ENCODE measurements at regions not wholly inside any gene's neighbourhood (a gene's known extent, or its start where the extent isn't known, plus 50 kb on each side); places are given as distances from the start of the nearest gene placed in this dataset.

DNA sequence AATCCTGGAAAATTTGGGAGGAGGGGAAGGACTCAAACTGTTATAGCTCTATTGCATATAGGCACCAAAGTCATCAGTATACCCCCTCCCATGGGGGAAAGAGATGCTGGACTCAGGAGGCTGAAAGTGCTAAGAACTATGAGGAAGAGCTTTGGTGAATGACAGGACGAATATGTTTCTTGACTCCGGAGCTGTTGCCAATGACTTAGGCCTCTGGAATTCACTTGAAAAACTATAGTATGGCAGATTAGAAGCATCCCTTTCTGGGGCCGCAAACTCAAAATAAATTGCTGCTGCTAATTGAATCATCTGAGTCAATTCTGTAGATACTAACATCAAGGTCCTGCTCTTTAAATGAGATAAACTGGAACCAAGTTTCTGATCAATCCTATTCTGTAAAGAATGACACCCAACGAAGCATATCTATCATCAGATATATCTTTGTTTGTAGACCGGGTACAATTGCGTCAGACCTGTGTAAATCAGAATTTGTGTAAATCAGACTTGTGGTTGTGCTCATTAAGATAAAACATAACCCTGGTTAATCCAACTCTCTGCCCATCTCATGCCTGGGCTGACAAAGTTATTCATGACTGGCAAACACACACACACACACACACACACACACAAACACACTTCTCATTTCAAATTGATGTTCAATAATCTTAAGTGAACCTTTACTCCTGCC lies 1793.8 kb upstream of the PCDH20 start:
- intact Hi-C loops (cut with micrococcal nuclease; ENCODE audit: unreplicated experiment) (no loop called here), in situ Hi-C loops (cut with MboI) (no loop called here)
- H3K4me2 ChIP-seq (ENCODE audit: control insufficient read depth, insufficient read depth) = no peak overlapping the region
- TF ChIP-seq, protein P1, sequence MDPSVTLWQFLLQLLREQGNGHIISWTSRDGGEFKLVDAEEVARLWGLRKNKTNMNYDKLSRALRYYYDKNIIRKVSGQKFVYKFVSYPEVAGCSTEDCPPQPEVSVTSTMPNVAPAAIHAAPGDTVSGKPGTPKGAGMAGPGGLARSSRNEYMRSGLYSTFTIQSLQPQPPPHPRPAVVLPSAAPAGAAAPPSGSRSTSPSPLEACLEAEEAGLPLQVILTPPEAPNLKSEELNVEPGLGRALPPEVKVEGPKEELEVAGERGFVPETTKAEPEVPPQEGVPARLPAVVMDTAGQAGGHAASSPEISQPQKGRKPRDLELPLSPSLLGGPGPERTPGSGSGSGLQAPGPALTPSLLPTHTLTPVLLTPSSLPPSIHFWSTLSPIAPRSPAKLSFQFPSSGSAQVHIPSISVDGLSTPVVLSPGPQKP (IDR thresholded peaks at IDR 0.05; ENCODE audit: low read depth, low read length) = no peak
- TF ChIP-seq POLR2AphosphoS2 (IDR thresholded peaks at IDR 0.05; ENCODE audit: low read depth, low read length) (no peak), ZSCAN29 (IDR thresholded peaks at IDR 0.05) (no peak), RFX5 (IDR thresholded peaks at IDR 0.05; ENCODE audit: low read depth, low read length) (no peak), POU2F2 (IDR thresholded peaks at IDR 0.05; ENCODE audit: borderline replicate concordance, low read depth, low read length) (no peak), SRF (IDR thresholded peaks at IDR 0.05; ENCODE audit: low read depth in 2 of 2, low read length in 2 of 2) (no peak), NR2C1 (IDR thresholded peaks at IDR 0.05) (no peak), FOS (IDR thresholded peaks at IDR 0.05; ENCODE audit: borderline replicate concordance, extremely low read depth, insufficient read length) (no peak), KDM1A (IDR thresholded peaks at IDR 0.05; ENCODE audit: borderline replicate concordance) (no peak), ZZZ3 (IDR thresholded peaks at IDR 0.05; ENCODE audit: control insufficient read depth, insufficient read length, low read depth) (no peak), JUND (IDR thresholded peaks at IDR 0.05; ENCODE audit: low read depth, low read length) (no peak), TARDBP (IDR thresholded peaks at IDR 0.05; ENCODE audit: borderline replicate concordance) (no peak)
- ChIA-PET SMC1A (ENCODE audit: uncharacterized antibody, unreplicated experiment) (interaction anchor here (0.7 kb wide), 1 partner anchor 14 kb away, joined by 3 read pairs; no protein-coding TSS in a partner anchor), POLR2A (no interaction called here), RAD21 (ENCODE audit: unreplicated experiment) (no interaction called here), CTCF (no interaction called here)
- H4K20me1 ChIP-seq (ENCODE audit: control insufficient read depth, insufficient read depth) = no peaks in the 10 kb centered on the region
- no peak for ATAC-seq
- no peaks in the 10 kb centered on the region for H3K79me2 ChIP-seq (ENCODE audit: control insufficient read depth, insufficient read depth, low read length)
- no peaks in the 10 kb centered on the region for H3K4me1 ChIP-seq (ENCODE audit: control insufficient read depth, insufficient read depth, low read length)
- no peaks in the 10 kb centered on the region for H3K27me3 ChIP-seq (replicated peaks in 1 of 2; ENCODE audit: control insufficient read depth in 2 of 2, insufficient read depth in 2 of 2, low read length in 1 of 2)
- no peaks in the 10 kb centered on the region for H3K36me3 ChIP-seq (ENCODE audit: control insufficient read depth in 2 of 2, insufficient read depth in 2 of 2, low read length in 1 of 2)
- no peak for DNase-seq (ENCODE audit: low read depth, low spot score)
- 44% methylated on average over 6 of the region's 6 CpGs for WGBS (ENCODE audit: insufficient coverage, insufficient replicate concordance, low lambda C conversion rate, missing lambda C conversion rate)
- no peaks in the 10 kb centered on the region for H3K9me3 ChIP-seq (replicated peaks; ENCODE audit: control insufficient read depth, insufficient read depth, low read length)
- no peak overlapping the region for H2AFZ ChIP-seq (ENCODE audit: control insufficient read depth, low read depth, low read length)
- H3K9ac ChIP-seq (ENCODE audit: control insufficient read depth, insufficient read depth, low read length) = no peak overlapping the region
- no TSS peak for BruUV-seq (replicated peaks)
- H3K4me3 ChIP-seq = no peak overlapping the region
- no peak for FAIRE-seq
- no peak overlapping the region for H3K27ac ChIP-seq (ENCODE audit: control insufficient read depth, insufficient read depth)
